Fibroblast of the aortic adventitia (primary cell): ENCODE measurements at regions not wholly inside any gene's neighbourhood (a gene's known extent, or its start where the extent isn't known, plus 50 kb on each side); places are given as distances from the start of the nearest gene placed in this dataset.

Source experiments
- DNase-seq: peaks from one replicate; pipeline ENCODE4 v3.0.0-alpha.2; 2010; ENCODE audit warnings: low read depth
- H3K4me3 ChIP-seq: 2 replicates; pipeline ENCODE4 v1.5.1; 2011; ENCODE audit warnings: low read depth, mild to moderate bottlenecking, control low read depth, low read length, moderate library complexity
- TF ChIP-seq, protein P1 (sequence below): IDR thresholded peaks from 2 replicates; pipeline ENCODE4 v1.5.1; 2011; ENCODE audit warnings: mild to moderate bottlenecking, low read length, control low read depth, inconsistent platforms; ENCODE audit not compliant: insufficient read depth

DNA sequence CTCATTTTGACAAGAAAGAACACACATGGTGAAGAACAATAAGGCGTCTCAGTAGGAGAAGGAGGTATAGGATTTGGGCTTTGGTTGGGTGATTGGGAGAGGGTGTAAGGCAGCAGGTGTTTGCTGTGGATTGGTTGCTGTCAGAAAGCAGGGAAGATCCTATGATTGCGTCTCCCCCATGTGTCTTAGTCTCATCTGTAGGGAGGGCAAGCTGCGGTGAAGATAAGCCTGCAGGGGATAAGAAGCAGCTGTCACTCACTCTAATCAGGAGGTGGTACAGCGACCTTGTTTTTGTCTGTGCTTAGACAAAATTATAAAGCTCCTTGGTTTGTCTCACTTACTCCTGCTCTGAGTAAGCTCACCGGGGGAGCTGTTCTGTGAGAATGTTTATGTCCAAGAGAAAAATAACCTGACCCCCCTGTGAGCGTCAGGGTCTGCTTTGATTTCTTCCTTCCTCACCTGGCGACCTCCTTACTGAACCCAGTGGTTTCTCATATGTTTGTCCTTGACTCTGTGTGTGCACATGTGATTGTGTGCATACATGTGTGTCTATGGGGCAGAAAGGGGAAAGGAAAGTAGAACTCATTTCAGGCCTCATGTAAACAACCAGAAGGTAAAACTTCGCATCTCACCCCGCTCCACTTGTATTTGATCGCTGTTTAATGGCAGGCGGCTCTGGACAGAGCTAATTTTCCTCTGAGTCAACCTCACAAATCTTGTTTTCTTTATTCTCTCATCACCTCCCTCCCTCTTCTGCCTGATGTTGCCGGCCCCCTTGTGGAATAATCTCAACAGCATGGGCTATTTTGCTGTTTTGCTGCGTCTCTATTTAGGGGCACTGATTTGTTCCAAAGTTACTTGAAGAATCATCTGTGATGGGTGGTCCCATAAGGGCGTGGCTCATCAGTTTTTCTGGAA, 105.6 kb downstream of the TENT4A start:
- H3K4me3 ChIP-seq, result no peak overlapping the region
- no peak for DNase-seq
- TF ChIP-seq, protein P1, sequence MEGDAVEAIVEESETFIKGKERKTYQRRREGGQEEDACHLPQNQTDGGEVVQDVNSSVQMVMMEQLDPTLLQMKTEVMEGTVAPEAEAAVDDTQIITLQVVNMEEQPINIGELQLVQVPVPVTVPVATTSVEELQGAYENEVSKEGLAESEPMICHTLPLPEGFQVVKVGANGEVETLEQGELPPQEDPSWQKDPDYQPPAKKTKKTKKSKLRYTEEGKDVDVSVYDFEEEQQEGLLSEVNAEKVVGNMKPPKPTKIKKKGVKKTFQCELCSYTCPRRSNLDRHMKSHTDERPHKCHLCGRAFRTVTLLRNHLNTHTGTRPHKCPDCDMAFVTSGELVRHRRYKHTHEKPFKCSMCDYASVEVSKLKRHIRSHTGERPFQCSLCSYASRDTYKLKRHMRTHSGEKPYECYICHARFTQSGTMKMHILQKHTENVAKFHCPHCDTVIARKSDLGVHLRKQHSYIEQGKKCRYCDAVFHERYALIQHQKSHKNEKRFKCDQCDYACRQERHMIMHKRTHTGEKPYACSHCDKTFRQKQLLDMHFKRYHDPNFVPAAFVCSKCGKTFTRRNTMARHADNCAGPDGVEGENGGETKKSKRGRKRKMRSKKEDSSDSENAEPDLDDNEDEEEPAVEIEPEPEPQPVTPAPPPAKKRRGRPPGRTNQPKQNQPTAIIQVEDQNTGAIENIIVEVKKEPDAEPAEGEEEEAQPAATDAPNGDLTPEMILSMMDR, result no peak

DNA sequence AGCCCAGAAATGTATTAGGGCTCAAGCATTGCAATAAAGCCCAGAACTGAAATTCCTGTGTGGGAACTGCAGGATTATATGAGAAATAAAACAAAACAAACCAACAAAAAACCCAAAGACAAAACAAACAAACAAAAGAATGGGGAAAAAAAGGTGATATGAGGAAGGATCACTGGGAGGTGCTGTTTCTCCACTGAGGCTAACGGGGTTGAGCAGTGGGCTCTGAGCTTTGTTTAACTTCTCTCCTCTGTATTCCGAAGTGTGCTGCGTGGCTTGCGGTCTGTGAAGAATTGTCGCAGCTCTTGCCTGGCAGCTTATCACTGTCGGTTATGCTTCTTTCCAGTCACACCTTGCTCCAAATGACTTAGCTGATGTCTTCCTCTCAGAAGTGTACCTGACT, 106.3 kb downstream of the TENT4A start:
- no peak overlapping the region for H3K4me3 ChIP-seq
- DNase-seq, result no peak
- TF ChIP-seq, protein P1, result no peak

DNA sequence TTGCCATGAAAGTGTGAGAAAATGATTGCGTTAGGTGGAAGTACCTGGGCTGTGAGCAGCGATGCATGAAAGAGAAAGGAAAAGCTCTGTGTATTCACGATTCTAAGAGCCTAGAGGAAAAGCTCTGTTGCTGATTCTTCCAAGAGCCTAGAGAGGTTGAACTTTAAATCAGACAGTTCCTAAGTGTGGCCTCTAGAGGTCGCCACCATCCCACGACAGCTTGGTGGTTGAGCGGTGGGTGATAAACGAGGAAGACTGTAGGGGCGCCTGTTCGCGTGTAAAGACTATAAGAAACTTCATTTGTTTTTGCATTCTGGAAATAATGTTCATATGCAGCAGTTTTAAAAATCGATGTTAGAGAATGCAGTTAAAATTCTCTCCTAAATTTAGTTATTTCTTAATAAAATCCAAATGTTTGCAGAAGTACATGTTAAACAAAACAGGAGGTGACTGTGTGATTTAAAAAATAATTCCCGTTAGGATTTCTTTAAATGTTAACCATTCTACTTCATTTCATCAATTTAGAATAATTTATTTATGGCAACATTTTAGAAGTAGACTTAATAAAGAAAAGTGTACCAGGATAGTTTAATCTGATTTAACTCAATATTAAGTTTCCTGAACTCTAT, 107.7 kb downstream of the TENT4A start:
- TF ChIP-seq, protein P1, result peak; percentile 39
- DNase-seq, result peak; percentile 2
- H3K4me3 ChIP-seq, result no peak overlapping the region

DNA sequence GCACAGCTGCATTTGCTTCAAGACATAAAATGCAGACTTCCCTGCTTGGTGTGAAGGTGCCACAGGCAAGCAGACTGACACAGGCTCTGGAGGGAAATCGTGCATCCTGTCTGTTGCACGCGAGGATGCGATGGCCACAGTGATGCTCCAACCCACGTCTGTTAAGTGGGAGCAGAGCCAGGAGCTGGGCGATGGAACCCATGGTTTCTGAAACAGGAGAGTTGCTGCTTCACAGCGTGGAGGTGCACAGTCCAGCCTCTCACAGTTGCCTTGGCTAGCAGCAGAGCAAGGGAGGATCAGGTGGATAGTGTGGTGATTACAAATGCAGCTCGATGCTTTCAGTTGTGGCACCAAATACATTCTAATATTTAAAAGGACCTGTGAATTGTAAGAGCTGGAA, 108.8 kb downstream of the TENT4A start:
- H3K4me3 ChIP-seq, result no peak overlapping the region
- TF ChIP-seq, protein P1, result no peak
- no peak for DNase-seq

DNA sequence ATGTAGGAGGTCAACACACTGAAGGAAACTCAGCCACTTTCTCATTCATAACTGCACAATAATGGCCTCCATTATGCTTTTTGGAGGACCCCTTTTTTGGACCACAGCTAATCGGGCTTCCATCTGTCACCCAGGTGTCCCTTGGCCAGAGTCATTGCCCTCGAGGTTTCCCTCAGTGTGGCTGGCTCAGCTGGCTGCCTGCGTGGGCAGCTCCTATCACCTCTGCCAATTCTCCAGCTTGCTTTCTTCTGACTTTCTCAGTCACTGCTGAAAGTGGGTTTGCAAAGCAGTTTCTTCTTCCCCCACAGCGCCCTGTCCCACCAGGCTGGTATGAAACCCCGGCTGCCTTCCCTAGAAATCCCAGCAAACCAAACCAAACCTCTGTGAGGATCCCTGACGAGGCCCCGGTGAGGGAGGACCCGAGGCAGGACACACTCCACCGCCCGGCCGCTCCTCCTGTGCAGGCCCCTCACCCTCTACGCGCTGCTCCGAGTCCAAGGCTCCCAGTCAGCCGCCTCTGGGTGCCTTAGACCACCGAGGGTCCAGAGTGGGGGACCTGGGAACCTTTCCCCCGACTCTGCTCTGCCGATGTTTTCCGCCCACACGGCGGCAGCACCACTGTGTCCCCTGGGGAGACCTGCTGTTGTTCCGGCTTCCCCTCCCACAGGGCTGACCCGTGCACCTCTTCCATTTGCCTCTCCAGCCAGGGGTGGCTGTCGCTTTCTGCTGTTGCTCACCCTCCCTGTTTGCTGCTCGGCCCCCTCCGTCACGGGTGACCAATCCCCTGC, 109.5 kb downstream of the TENT4A start:
- TF ChIP-seq, protein P1, result no peak
- DNase-seq, result no peak
- H3K4me3 ChIP-seq, result no peak overlapping the region

DNA sequence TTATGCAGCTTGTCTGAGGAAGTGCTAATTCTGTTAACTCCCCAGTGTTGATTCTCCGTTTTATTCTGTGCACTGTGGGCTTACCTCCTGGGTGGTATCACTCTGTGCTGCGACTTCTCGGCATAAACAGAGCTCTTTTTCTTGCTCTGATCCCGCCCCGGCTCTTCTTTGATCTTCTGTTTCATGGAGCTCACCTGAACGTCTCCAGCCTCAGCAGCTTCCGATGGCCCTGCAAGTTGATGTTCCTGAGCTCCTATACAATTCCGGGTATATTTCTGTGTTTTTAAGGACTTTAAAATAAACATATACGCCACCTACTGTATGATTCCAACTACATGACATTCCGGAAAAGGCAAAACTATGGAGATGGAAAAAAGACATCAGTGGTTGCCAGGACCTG, 110.8 kb downstream of the TENT4A start:
- DNase-seq, result no peak
- no peak overlapping the region for H3K4me3 ChIP-seq
- TF ChIP-seq, protein P1, result no peak
